ENCODE measurements at regions not wholly inside any gene's neighbourhood (a gene's known extent, or its start where the extent isn't known, plus 50 kb on each side); places are given as distances from the start of the nearest gene placed in this dataset.

DNA sequence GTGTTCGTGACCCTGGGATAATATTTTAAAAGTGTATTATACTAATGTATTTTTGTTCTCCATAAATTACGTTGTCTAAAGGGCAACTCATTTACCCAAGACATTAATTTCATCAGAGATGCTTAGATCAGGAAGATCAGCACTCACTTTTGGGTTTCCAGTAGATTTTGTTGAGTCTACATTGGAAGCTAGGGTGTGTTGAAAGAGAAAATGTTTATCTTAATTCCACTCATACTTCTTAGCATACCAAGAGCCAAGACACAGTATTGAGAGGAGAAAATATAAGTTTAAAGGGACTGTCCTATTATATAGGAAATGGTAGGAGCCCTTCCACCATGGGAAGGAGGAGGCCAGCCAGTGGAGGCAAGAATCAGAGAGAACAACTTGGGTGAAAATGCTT lies 412.9 kb upstream of the RGMA start (continued):
- TF ChIP-seq, protein P1, sequence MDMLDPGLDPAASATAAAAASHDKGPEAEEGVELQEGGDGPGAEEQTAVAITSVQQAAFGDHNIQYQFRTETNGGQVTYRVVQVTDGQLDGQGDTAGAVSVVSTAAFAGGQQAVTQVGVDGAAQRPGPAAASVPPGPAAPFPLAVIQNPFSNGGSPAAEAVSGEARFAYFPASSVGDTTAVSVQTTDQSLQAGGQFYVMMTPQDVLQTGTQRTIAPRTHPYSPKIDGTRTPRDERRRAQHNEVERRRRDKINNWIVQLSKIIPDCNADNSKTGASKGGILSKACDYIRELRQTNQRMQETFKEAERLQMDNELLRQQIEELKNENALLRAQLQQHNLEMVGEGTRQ (CRISPR knock-in tag; IDR thresholded peaks at IDR 0.05), result no peak

DNA sequence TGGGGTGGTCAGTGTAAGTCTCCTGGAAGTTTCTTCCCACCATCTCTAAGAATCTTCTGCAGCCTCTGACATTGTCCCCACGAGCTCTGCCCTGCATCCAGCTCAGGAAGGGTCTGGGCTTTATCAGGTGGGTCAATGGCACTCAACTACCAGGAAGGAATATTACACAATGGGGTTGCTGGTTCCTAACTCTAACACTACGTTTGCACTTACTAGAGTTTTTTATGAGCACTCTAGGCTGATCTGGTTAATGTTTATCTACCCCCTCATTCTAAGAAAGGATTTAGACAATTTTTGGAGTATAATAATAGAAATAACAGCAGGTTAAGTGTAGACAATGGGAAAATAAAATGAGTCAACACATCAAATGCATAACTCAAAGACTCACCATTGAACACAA lies 411.1 kb upstream of the RGMA start:
- peaks cover 20% of the 10 kb centered on the region for H3K4me1 Mint-ChIP-seq
- no peaks in the 10 kb centered on the region for H3K9me3 Mint-ChIP-seq
- no peak for DNase-seq (ENCODE audit: low spot score)
- TF ChIP-seq CREB1 (CRISPR knock-in tag; IDR thresholded peaks at IDR 0.05) (no peak), OVOL2 (CRISPR knock-in tag; IDR thresholded peaks at IDR 0.05; ENCODE audit: borderline replicate concordance) (no peak), SMAD3 (CRISPR knock-in tag; IDR thresholded peaks at IDR 0.05; ENCODE audit: borderline replicate concordance) (no peak), FOXP1 (CRISPR knock-in tag; IDR thresholded peaks at IDR 0.05; ENCODE audit: borderline replicate concordance) (no peak), ZNF219 (CRISPR knock-in tag; IDR thresholded peaks at IDR 0.05; ENCODE audit: borderline replicate concordance) (no peak), IRF2 (CRISPR knock-in tag; IDR thresholded peaks at IDR 0.05; ENCODE audit: borderline replicate concordance, low read depth) (no peak), TEAD1 (CRISPR knock-in tag; IDR thresholded peaks at IDR 0.05) (no peak), FOXK1 (CRISPR knock-in tag; IDR thresholded peaks at IDR 0.05) (no peak), MXD4 (CRISPR knock-in tag; IDR thresholded peaks at IDR 0.05; ENCODE audit: borderline replicate concordance) (no peak), RORB (CRISPR knock-in tag; IDR thresholded peaks at IDR 0.05) (no peak), NFE2L1 (CRISPR knock-in tag; IDR thresholded peaks at IDR 0.05) (no peak)
- TF ChIP-seq, protein P2, sequence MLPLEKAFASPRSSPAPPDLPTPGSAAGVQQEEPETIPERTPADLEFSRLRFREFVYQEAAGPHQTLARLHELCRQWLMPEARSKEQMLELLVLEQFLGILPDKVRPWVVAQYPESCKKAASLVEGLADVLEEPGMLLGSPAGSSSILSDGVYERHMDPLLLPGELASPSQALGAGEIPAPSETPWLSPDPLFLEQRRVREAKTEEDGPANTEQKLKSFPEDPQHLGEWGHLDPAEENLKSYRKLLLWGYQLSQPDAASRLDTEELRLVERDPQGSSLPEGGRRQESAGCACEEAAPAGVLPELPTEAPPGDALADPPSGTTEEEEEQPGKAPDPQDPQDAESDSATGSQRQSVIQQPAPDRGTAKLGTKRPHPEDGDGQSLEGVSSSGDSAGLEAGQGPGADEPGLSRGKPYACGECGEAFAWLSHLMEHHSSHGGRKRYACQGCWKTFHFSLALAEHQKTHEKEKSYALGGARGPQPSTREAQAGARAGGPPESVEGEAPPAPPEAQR (CRISPR knock-in tag; IDR thresholded peaks at IDR 0.05), result no peak
- TF ChIP-seq, protein P3, sequence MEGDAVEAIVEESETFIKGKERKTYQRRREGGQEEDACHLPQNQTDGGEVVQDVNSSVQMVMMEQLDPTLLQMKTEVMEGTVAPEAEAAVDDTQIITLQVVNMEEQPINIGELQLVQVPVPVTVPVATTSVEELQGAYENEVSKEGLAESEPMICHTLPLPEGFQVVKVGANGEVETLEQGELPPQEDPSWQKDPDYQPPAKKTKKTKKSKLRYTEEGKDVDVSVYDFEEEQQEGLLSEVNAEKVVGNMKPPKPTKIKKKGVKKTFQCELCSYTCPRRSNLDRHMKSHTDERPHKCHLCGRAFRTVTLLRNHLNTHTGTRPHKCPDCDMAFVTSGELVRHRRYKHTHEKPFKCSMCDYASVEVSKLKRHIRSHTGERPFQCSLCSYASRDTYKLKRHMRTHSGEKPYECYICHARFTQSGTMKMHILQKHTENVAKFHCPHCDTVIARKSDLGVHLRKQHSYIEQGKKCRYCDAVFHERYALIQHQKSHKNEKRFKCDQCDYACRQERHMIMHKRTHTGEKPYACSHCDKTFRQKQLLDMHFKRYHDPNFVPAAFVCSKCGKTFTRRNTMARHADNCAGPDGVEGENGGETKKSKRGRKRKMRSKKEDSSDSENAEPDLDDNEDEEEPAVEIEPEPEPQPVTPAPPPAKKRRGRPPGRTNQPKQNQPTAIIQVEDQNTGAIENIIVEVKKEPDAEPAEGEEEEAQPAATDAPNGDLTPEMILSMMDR (IDR thresholded peaks at IDR 0.05), result no peak
- TF ChIP-seq, protein P4, sequence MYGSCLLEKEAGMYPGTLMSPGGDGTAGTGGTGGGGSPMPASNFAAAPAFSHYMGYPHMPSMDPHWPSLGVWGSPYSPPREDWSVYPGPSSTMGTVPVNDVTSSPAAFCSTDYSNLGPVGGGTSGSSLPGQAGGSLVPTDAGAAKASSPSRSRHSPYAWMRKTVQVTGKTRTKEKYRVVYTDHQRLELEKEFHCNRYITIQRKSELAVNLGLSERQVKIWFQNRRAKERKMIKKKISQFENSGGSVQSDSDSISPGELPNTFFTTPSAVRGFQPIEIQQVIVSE (CRISPR knock-in tag; IDR thresholded peaks at IDR 0.05; ENCODE audit: borderline replicate concordance), result no peak
- TF ChIP-seq, protein P5, sequence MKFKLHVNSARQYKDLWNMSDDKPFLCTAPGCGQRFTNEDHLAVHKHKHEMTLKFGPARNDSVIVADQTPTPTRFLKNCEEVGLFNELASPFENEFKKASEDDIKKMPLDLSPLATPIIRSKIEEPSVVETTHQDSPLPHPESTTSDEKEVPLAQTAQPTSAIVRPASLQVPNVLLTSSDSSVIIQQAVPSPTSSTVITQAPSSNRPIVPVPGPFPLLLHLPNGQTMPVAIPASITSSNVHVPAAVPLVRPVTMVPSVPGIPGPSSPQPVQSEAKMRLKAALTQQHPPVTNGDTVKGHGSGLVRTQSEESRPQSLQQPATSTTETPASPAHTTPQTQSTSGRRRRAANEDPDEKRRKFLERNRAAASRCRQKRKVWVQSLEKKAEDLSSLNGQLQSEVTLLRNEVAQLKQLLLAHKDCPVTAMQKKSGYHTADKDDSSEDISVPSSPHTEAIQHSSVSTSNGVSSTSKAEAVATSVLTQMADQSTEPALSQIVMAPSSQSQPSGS (CRISPR knock-in tag; IDR thresholded peaks at IDR 0.05; ENCODE audit: borderline replicate concordance, low read depth), result no peak
- TF ChIP-seq, protein P6, sequence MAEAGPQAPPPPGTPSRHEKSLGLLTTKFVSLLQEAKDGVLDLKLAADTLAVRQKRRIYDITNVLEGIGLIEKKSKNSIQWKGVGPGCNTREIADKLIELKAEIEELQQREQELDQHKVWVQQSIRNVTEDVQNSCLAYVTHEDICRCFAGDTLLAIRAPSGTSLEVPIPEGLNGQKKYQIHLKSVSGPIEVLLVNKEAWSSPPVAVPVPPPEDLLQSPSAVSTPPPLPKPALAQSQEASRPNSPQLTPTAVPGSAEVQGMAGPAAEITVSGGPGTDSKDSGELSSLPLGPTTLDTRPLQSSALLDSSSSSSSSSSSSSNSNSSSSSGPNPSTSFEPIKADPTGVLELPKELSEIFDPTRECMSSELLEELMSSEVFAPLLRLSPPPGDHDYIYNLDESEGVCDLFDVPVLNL (CRISPR knock-in tag; IDR thresholded peaks at IDR 0.05; ENCODE audit: borderline replicate concordance, low read depth), result no peak
- TF ChIP-seq, protein P1 (CRISPR knock-in tag; IDR thresholded peaks at IDR 0.05), result no peak
- H3K36me3 Mint-ChIP-seq, result no peaks in the 10 kb centered on the region
- no peak for ATAC-seq
- no peak overlapping the region for H3K27ac Mint-ChIP-seq
- CTCF ChIA-PET, result no interaction called here
- POLR2A ChIA-PET, result no interaction called here
- H3K27me3 Mint-ChIP-seq (ENCODE audit: low read depth), result no peaks in the 10 kb centered on the region; the same call in 1 of the 2 replicates
- H3K4me3 Mint-ChIP-seq, result no peak overlapping the region
